ENCODE measurements at regions not wholly inside any gene's neighbourhood (a gene's known extent, or its start where the extent isn't known, plus 50 kb on each side); places are given as distances from the start of the nearest gene placed in this dataset.

GRCh38 chr4:158008551-158009218 is 164.1 kb downstream of the GASK1B start:
- intact Hi-C loops (cut with micrococcal nuclease; ENCODE audit: unreplicated experiment), result no loop called here
- no peak for FAIRE-seq
- Histone ChIP-seq H3K79me2 (ENCODE audit: control insufficient read depth, insufficient read depth, low read length) (no peaks in the 10 kb centered on the region), H3K9ac (ENCODE audit: control insufficient read depth, insufficient read depth, low read length) (no peak overlapping the region), H3K4me3 (no peak overlapping the region), H3K27me3 (replicated peaks in 1 of 2; ENCODE audit: control insufficient read depth in 2 of 2, insufficient read depth in 2 of 2, low read length in 1 of 2) (no peaks in the 10 kb centered on the region), H3K4me1 (ENCODE audit: control insufficient read depth, insufficient read depth, low read length) (no peaks in the 10 kb centered on the region), H3K36me3 (ENCODE audit: control insufficient read depth in 2 of 2, insufficient read depth in 2 of 2, low read length in 1 of 2) (no peaks in the 10 kb centered on the region), H3K9me3 (replicated peaks; ENCODE audit: control insufficient read depth, insufficient read depth, low read length) (no peaks in the 10 kb centered on the region), H2AFZ (ENCODE audit: control insufficient read depth, low read depth, low read length) (no peak overlapping the region), H3K27ac (ENCODE audit: control insufficient read depth, insufficient read depth) (no peak overlapping the region), H3K4me2 (ENCODE audit: control insufficient read depth, insufficient read depth) (no peak overlapping the region), H4K20me1 (ENCODE audit: control insufficient read depth, insufficient read depth) (no peaks in the 10 kb centered on the region)
- ChIA-PET RAD21 (ENCODE audit: unreplicated experiment) (no interaction called here), SMC1A (ENCODE audit: uncharacterized antibody, unreplicated experiment) (interaction anchor here (1.0 kb wide), 1 partner anchor 30 kb away, joined by 4 read pairs; no protein-coding TSS in a partner anchor), CTCF (no interaction called here), POLR2A (no interaction called here)
- DNase-seq (ENCODE audit: low read depth, low spot score), result no peak
- no peak for ATAC-seq
- BruUV-seq (replicated peaks), result no TSS peak
- WGBS (ENCODE audit: insufficient coverage, insufficient replicate concordance, low lambda C conversion rate, missing lambda C conversion rate), result 49% methylated on average over 6 of the region's 6 CpGs
- in situ Hi-C loops (cut with MboI), result no loop called here
- no peak for TF ChIP-seq ETV6 (conservative IDR thresholded peaks at IDR 0.05 in 1 of 2, IDR thresholded peaks at IDR 0.05 in 1 of 2; ENCODE audit: borderline replicate concordance in 1 of 2, low read depth in 1 of 2)
- no peak for TF ChIP-seq EP300 (IDR thresholded peaks at IDR 0.05; ENCODE audit: borderline replicate concordance in 1 of 2, control insufficient read depth in 1 of 2, low read depth in 2 of 2, low read length in 2 of 2)
- TF ChIP-seq CHD2 (IDR thresholded peaks at IDR 0.05; ENCODE audit: borderline replicate concordance, low read depth, low read length), result no peak
- no peak for TF ChIP-seq E4F1 (IDR thresholded peaks at IDR 0.05; ENCODE audit: borderline replicate concordance, partially characterized antibody)
- no peak for TF ChIP-seq BCL3 (IDR thresholded peaks at IDR 0.05; ENCODE audit: borderline replicate concordance, insufficient read depth, low read depth, low read length, poor library complexity, severe bottlenecking)
- TF ChIP-seq ZBTB40 (IDR thresholded peaks at IDR 0.05; ENCODE audit: borderline replicate concordance), result no peak
- TF ChIP-seq PKNOX1 (IDR thresholded peaks at IDR 0.05), result no peak
- TF ChIP-seq ZBTB11 (CRISPR knock-in tag; IDR thresholded peaks at IDR 0.05), result no peak
- no peak for TF ChIP-seq SMARCA5 (IDR thresholded peaks at IDR 0.05)
